Adrenal gland (tissue), 5 donors: ENCODE measurements at regions not wholly inside any gene's neighbourhood (a gene's known extent, or its start where the extent isn't known, plus 50 kb on each side); places are given as distances from the start of the nearest gene placed in this dataset.

Experiments
- POLR2A ChIP-seq, 2 donors: fragments of 450-650 bp; IDR thresholded peaks; one replicate each; pipeline ENCODE4 v1.6.1; 2017; ENCODE audit warnings: antibody characterized with exemption in 2 of 2, mild to moderate bottlenecking in 2 of 2, moderate library complexity in 1 of 2
- TF ChIP-seq, protein P1 (sequence below), 6 experiments: fragments of 450-650 bp in 4 of 6; fragments of 200-600 bp in 2 of 6; sonication (generic) in 1 of 6; IDR thresholded peaks; 1 replicate in 5 of 6; 2 replicates in 1 of 6; pipeline versions ENCODE4 v1.5.1 to v1.8.0; 2016 to 2021; ENCODE audit warnings: antibody characterized with exemption in 6 of 6, mild to moderate bottlenecking in 2 of 6, moderate library complexity in 1 of 6
- donor health status: DM: no; HTN: no; CAD: no.

DNA sequence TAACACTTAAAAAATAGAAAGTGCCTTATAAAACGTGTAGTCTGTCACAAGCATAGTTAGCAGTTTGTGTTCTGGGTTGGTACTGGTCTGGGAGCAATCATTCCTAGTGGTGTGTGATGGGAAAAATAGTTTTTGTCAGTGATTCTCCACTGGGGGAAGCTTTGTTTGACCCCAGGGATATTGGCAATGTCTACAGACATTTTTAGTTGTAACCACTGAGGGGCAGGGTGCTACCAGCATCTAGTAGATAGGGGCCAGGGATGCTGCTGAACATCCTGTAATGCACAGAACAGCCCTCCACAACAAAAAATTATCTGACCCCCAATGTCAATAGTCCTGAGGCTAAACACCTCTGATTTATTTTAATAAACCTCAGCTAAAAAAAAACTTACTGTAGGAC is 51.6 kb upstream of the CREB5 start:
- TF ChIP-seq, protein P1, sequence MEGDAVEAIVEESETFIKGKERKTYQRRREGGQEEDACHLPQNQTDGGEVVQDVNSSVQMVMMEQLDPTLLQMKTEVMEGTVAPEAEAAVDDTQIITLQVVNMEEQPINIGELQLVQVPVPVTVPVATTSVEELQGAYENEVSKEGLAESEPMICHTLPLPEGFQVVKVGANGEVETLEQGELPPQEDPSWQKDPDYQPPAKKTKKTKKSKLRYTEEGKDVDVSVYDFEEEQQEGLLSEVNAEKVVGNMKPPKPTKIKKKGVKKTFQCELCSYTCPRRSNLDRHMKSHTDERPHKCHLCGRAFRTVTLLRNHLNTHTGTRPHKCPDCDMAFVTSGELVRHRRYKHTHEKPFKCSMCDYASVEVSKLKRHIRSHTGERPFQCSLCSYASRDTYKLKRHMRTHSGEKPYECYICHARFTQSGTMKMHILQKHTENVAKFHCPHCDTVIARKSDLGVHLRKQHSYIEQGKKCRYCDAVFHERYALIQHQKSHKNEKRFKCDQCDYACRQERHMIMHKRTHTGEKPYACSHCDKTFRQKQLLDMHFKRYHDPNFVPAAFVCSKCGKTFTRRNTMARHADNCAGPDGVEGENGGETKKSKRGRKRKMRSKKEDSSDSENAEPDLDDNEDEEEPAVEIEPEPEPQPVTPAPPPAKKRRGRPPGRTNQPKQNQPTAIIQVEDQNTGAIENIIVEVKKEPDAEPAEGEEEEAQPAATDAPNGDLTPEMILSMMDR (IDR thresholded peaks at IDR 0.05), result no peak
- no peak for TF ChIP-seq POLR2A (IDR thresholded peaks at IDR 0.05)
